Activated T-cell treated with anti-CD3 and anti-CD28 coated beads, Interleukin-2, amount 50 U/mL, for 1 hour (primary cell): ENCODE measurements at regions not wholly inside any gene's neighbourhood (a gene's known extent, or its start where the extent isn't known, plus 50 kb on each side); places are given as distances from the start of the nearest gene placed in this dataset.

Source experiments
- DNase-seq: peaks from one replicate; pipeline ENCODE4 v3.0.0-alpha.2; 2020

GRCh38 chr2:103734911-103735310 lies 973.1 kb downstream of the TMEM182 start:
- DNase-seq, result no peak

DNA sequence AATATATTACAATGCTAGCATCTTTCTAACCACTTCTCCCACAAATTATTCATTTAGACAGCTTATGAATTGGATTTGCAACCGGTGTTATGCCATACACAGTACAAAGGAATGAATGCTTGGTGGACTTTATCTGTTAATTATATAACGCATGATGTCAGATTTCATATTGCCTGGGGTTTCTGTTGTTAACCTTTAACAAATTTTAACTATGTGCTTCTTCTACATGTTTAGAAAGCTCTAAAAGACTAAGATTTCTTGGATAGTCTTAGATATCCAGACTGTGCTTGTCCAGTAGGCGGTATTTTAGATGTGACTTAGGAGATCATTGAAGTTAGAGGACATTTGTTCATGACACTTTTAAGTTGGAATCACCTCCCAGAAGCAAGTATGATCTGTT lies 976.3 kb downstream of the TMEM182 start:
- no peak for DNase-seq

DNA sequence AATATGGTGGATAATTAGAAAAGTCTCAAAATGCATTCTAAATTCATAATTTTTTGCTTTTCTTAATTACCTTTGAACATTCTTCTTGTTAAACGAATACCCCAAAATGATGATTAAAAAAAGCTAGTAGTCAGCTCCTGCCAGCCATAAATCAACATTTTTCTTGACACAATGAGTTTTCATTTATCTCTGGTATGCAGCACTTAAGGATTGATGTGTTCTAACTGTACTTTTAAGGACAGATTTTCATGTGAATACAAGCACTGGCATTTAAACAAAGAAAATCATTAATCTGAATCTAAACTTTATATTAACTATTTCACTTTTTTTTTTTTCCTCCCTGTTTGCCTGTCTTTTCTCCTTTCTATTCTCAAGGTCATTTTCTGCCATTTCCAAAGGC lies 976.8 kb downstream of the TMEM182 start:
- DNase-seq, result no peak

DNA sequence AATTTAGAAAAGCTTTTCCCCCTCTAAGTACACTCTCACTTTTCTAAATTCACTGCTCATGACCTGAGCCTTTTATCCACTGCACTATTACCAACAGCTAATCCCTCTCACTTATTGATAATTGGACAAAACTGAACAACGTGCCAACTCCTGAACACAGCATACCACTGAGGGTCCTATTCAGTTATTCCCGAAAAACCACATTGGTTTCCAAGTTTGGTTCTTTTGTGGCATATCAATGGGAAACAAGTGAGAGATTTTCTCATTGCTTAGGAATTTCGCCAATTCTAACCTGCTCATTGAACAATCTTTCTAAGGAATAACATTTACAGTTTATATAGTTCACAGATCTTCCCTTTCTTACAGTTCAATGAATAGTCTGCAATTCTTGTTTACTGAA lies 977.4 kb downstream of the TMEM182 start:
- no peak for DNase-seq

GRCh38 chr2:103739921-103740320 lies 978.1 kb downstream of the TMEM182 start:
- no peak for DNase-seq

DNA sequence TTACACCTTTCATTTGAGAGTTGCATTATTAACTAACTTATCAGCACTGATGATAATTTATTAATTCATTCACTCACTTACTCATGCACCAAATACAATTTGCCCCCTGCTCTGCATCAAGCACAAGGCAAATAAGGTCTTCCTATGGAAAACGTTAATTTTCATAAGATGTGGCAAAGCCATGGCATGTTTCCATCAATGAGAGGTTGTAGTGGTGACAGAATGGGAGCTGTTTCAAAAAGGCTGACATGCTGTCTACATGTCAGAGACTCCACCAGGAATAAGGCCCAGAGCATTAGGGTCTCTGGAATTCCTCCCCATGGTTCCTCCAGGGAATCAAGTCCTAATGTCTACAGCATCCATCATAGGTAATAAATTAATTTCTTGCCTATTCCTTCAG lies 978.8 kb downstream of the TMEM182 start:
- no peak for DNase-seq

DNA sequence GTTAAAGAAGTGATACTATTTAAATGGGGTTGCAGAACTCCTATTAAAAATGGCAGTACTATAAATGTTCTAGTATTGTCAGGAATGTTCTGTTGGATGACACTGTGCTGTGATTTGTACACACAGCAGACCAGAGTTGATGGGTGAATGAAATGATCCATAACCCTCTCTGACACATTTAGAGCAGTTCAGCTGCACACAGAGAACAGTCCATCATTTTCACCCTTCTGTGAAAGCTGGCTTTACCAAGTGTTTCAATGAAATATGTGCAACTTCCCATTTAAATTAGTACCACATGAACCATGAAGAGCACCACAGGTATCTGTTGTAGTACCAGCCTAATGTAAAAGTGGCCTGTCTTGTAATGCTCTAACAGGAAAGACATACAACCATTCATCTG lies 981.4 kb downstream of the TMEM182 start:
- no peak for DNase-seq

GRCh38 chr2:103754530-103754929 lies 992.7 kb downstream of the TMEM182 start:
- DNase-seq, result no peak

DNA sequence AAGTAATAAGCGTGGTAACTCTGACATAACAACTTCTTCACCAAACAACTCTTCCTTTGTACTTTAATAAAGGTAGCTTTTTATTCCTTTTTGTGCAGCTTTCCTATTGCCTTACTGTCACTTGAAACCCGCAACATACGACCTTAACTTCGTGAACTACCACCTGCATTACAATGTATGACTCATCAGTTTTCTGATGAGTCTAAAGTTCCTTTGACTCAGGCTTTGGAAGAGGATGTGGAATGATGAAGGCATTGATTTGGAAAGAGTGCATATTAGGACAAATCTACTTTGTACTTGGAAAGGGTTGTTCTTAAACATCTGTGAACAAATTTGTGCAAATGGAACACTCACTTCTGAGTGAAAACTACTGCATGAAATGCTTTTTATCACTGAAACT lies 1012.1 kb downstream of the TMEM182 start:
- no peak for DNase-seq

DNA sequence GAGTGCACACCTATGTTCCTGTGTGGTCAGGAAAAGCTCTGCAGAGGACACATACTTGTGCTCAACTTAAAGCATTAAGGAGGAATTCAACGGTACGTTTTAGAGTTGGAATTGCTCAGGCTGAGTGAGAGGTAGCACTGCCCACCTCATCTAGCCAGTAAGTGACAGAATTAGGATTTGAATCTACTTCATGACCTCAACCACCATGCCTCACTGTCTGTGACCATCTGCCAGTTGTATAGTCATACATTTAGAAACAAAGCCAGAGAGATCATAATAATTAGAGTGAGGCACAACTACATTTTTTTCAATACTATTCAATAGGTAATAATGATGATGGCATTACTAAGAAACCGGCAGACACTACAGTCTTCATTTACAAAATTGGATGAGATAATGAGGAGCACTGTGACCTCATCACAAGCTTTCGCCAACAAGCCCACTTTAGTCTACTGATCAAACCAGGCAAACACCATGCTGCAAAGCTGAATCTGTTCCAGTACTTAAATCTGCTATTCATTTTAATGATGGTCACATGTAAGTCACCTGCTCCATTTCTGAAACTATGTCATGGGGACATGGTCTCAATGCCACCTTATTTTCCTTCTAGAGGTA lies 1018.4 kb downstream of the TMEM182 start:
- no peak for DNase-seq

- DNase-seq, result no peak
Observed at GRCh38 chr2:103781313-103781712, 1019.5 kb downstream of the TMEM182 start.

- no peak for DNase-seq
Observed at GRCh38 chr2:103784261-103784660, 1022.4 kb downstream of the TMEM182 start.

DNA sequence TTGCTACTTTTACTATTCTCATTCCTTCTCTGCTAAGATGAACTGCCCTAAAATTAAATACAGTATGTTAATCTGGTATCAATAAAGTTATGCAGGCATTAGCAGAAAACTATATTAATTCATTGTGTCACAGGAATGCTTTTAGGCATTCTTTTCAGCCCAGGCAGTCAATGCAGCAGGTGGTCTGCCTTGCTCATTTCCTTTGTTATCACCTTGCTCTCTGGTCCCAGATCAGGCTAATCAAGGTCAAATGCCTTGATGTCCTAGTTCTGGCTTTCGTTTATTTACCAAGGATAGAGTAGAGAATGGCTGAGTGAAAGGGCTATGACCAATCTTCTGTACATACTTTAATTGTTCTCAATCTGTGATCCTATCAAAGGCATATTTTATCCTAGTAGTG lies 1023.6 kb downstream of the TMEM182 start:
- no peak for DNase-seq

- no peak for DNase-seq
Observed at GRCh38 chr2:103785956-103786355, 1024.1 kb downstream of the TMEM182 start.

DNA sequence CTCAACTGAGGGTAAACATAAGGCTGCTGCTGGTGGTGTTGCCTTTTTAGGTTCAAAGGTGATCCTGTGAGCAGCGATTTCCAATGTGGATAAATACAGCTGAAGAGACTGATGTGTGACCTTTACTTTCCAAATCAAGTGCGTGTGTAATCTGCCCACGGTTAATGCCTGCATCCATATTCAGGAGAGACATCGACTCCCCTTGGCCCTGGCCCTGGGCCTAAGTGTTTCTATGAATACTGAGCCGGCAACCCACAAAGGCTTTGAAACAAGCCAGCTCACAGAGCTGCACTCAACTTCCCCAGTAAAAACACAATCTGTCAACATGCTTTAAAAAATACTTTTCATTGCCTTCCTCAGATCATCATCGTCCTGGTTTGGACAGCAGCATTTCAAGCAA lies 1026.6 kb downstream of the TMEM182 start:
- no peak for DNase-seq

DNA sequence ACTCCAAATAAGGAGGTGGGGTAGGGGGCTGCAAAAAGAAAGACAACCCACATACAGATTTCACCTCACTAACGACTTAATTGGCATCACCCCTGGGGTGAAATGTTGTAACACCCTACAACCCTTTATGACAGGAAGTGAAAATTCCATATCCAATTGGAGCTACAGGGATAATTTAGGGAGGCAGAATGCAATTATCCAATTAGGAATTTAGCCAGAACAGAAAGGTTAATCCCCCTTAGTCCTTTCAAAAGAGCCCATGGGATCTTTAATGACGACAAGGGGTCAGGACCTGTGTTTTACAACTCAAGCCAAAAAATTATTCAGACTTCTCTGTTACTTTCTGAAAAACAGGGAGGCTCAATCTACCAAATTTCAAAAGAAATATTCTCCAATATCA lies 1027.1 kb downstream of the TMEM182 start:
- DNase-seq, result no peak

- no peak for DNase-seq
Observed at GRCh38 chr2:103789381-103790095, 1027.7 kb downstream of the TMEM182 start.

GRCh38 chr2:103792042-103792441 lies 1030.2 kb downstream of the TMEM182 start:
- DNase-seq, result no peak

GRCh38 chr2:103798291-103798690 lies 1036.5 kb downstream of the TMEM182 start:
- no peak for DNase-seq

DNA sequence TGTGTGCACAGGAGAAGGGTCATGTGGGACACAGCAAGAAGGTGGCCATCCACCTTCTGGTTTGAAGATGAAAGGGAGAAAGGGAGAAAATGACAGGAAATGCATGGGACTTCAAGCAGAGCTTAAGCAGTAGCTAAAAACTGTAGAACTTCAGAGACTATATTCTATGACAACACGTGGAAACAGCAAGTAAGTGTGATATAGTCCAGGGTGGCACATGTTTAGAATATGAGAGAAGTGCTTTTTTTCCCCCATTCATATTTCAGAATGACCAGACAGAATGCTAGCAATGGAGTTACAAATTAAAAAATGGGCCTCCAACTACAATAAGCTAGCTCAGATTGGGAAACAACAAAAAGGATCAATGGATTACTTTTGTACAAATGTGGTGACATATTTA lies 1042.2 kb downstream of the TMEM182 start:
- no peak for DNase-seq

DNA sequence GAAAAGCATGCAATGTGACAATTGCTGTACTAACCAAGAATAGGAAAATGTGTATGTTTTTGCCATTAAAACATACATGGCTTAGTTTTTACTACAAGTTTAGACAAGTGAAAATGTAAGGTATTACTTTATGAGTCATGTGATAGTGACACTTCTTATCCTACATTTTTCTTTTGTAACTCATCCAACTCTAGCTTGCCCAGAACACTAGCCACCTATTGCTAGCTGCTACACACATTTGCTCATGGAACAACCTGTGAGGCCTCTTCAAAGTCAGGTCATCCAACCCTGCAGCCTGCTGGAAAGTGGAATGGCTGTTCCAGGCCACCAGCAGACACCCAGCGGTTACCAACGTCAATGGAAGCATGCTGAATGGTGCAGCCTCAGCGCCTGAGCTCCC lies 1043.9 kb downstream of the TMEM182 start:
- no peak for DNase-seq

GRCh38 chr2:103808814-103809213 lies 1045.1 kb upstream of the POU3F3 start:
- DNase-seq, result no peak

- DNase-seq, result no peak
Observed at GRCh38 chr2:103809415-103809814, 1044.5 kb upstream of the POU3F3 start.

DNA sequence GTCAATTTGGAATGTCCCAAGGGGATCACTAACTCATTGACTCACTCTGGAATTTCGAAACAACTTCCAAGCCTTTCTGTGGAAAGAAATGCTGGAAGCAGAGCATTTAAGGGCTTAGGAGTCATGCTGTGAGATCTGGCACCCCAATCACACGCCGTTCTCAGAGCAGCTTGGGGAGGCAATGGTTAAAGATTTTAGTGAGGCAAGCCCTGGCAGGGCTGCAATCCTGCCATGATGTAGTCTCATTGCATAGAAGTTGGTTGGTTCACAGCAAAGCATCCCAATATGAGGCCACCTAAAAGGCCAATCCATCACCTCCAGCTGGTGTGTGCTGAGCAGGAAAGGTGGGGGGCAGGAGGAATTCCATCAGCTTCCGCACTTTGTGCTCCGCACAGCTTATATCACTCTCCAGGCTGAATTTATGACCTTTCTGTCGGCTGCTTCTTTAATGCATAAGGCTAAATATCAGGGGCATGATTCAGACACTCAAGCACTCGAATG lies 1043.9 kb upstream of the POU3F3 start:
- DNase-seq, result no peak

DNA sequence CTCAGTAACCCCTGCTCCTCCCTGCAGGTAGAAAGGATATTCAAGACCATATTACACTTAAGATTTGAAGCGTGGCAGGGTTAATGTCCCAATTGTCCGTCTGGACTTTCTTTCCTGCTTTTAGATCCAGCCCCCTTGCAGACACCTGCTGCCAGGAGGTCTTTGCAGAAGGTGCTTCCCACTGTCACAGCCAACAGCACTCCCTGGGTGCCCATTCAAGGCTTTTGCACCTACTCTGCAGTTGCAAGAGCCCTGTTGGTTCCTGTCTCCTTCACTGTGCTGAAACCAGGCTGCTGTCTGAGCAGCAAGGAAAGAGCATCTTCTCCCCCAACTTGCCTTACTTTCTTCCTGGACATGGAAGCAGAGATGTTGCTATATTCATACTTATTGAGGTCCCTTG lies 1043.0 kb upstream of the POU3F3 start:
- no peak for DNase-seq
